H1 (cell line): ENCODE measurements at regions not wholly inside any gene's neighbourhood (a gene's known extent, or its start where the extent isn't known, plus 50 kb on each side); places are given as distances from the start of the nearest gene placed in this dataset.

Source experiments
- CTCF ChIA-PET: fragments of 300-600 bp; sonication (Branson Sonifier 250); formaldehyde crosslinking; loops from one replicate; lab custom pipeline; 2021; ENCODE audit not compliant: partially characterized antibody; lab: Charles Lee
- POLR2A ChIA-PET: fragments of 300-600 bp; sonication (Branson Sonifier 250); formaldehyde crosslinking; loops from one replicate; lab custom pipeline; 2021; ENCODE audit warnings: inconsistent platforms; ENCODE audit not compliant: partially characterized antibody; lab: Charles Lee
- DNase-seq, 2 experiments: peaks; one replicate each; pipeline versions ENCODE4 v3.0.0 to v3.0.0-alpha.2; 2010 to 2022; ENCODE audit warnings: low spot score in 2 of 2, low read depth in 1 of 2, mixed read lengths in 1 of 2
- FAIRE-seq: peaks from 2 replicates; lab custom pipeline; 2011; peaks lifted over from hg19 to GRCh38; lab: Jason Lieb, UNC
- H2AFZ ChIP-seq: 2 replicates; pipeline ENCODE4 v1.8.1; 2012; ENCODE audit warnings: low read length, inconsistent platforms
- H2AK5ac ChIP-seq: 2 replicates; pipeline ENCODE4 v1.6.1; 2013; ENCODE audit warnings: low read depth, low read length
- H2BK120ac ChIP-seq: replicated peaks from 2 replicates; pipeline ENCODE3; 2013; ENCODE audit warnings: low read depth, low read length, inconsistent platforms
- H2BK12ac ChIP-seq: 2 replicates; pipeline ENCODE4 v1.6.1; 2013; ENCODE audit warnings: low read depth, low read length
- H2BK15ac ChIP-seq: 2 replicates; pipeline ENCODE4 v1.6.1; 2013; ENCODE audit warnings: low read length
- H2BK20ac ChIP-seq: 2 replicates; pipeline ENCODE4 v1.6.1; 2013; ENCODE audit warnings: low read length
- H2BK5ac ChIP-seq: 2 replicates; pipeline ENCODE4 v1.6.1; 2013; ENCODE audit warnings: low read depth, low read length
- H3K14ac ChIP-seq: 2 replicates; pipeline ENCODE4 v1.6.1; 2013; ENCODE audit warnings: inconsistent platforms; ENCODE audit not compliant: insufficient read length
- H3K18ac ChIP-seq: 2 replicates; pipeline ENCODE4 v1.6.1; 2013; ENCODE audit warnings: low read length; ENCODE audit errors: extremely low read depth
- H3K23ac ChIP-seq: 2 replicates; pipeline ENCODE4 v1.6.1; 2013; ENCODE audit warnings: inconsistent platforms; ENCODE audit not compliant: insufficient read length
- H3K23me2 ChIP-seq: 2 replicates; pipeline ENCODE4 v1.6.1; 2013; ENCODE audit warnings: low read depth, low read length
- H3K27ac ChIP-seq: 2 replicates; pipeline ENCODE4 v1.6.1; 2011; ENCODE audit warnings: low read depth, low read length, inconsistent platforms
- H3K27me3 ChIP-seq, 4 experiments: replicated peaks in 1 of 4; 1 replicate in 1 of 4; 2 replicates in 3 of 4; pipeline versions ENCODE4 v1.6.1 to v1.8.1; 2011 to 2013; ENCODE audit warnings: low read length in 3 of 4, mild to moderate bottlenecking in 3 of 4, inconsistent platforms in 2 of 4, mixed read lengths in 2 of 4, moderate library complexity in 1 of 4; ENCODE audit not compliant: control insufficient read depth in 3 of 4, insufficient read depth in 3 of 4; ENCODE audit errors: extremely low read depth in 1 of 4
- H3K36me3 ChIP-seq, 4 experiments: 2 replicates each; pipeline versions ENCODE4 v1.6.1 to v1.8.1; 2011 to 2013; ENCODE audit warnings: mild to moderate bottlenecking in 4 of 4, low read length in 3 of 4, moderate library complexity in 2 of 4, control low read depth in 1 of 4, inconsistent platforms in 1 of 4; ENCODE audit not compliant: insufficient read depth in 4 of 4, control insufficient read depth in 2 of 4
- H3K4ac ChIP-seq: replicated peaks from 2 replicates; pipeline ENCODE3; 2013; ENCODE audit warnings: low read length, low read depth, mixed read lengths, inconsistent platforms; ENCODE audit not compliant: insufficient read length
- H3K4me1 ChIP-seq, 4 experiments: replicated peaks in 1 of 4; 1 replicate in 1 of 4; 2 replicates in 3 of 4; pipeline versions ENCODE4 v1.6.1 to v1.8.1; 2011 to 2013; ENCODE audit warnings: low read length in 3 of 4, inconsistent platforms in 2 of 4, mixed read lengths in 1 of 4; ENCODE audit not compliant: insufficient read depth in 4 of 4, control insufficient read depth in 3 of 4
- H3K4me2 ChIP-seq, 2 experiments: 2 replicates each; pipeline versions ENCODE4 v1.6.1 to v1.8.1; 2011 to 2013; ENCODE audit warnings: low read depth in 2 of 2, low read length in 2 of 2, control low read depth in 1 of 2, inconsistent platforms in 1 of 2, mild to moderate bottlenecking in 1 of 2; ENCODE audit not compliant: insufficient read depth in 1 of 2
- H3K4me3 ChIP-seq, 4 experiments: fragments of 200-600, 300-600 bp in 1 of 4; sonication (generic), shearing (Covaris generic), sonication (Bioruptor Twin) in 1 of 4; 2 replicates each; pipeline versions ENCODE4 v1.5.1 to v1.8.1; 2011 to 2016; ENCODE audit warnings: low read length in 4 of 4, low read depth in 3 of 4, control low read depth in 2 of 4, inconsistent platforms in 2 of 4, mild to moderate bottlenecking in 2 of 4, mixed read lengths in 1 of 4, moderate library complexity in 1 of 4; ENCODE audit not compliant: insufficient read depth in 2 of 4; ENCODE audit errors: extremely low read depth in 1 of 4
- H3K56ac ChIP-seq: replicated peaks from 2 replicates; pipeline ENCODE3; 2013; ENCODE audit warnings: low read depth, mild to moderate bottlenecking, mixed read lengths, low read length, inconsistent platforms; ENCODE audit not compliant: insufficient read length
- H3K79me1 ChIP-seq: 2 replicates; pipeline ENCODE4 v1.6.1; 2013; ENCODE audit warnings: low read depth, low read length, control low read depth
- H3K79me2 ChIP-seq, 2 experiments: 2 replicates each; pipeline versions ENCODE4 v1.6.1 to v1.8.1; 2012 to 2013; ENCODE audit warnings: low read length in 2 of 2, mild to moderate bottlenecking in 2 of 2, inconsistent platforms in 1 of 2; ENCODE audit not compliant: insufficient read depth in 2 of 2, control insufficient read depth in 1 of 2
- H3K9ac ChIP-seq, 4 experiments: replicated peaks in 1 of 4; 1 replicate in 1 of 4; 2 replicates in 3 of 4; pipeline versions ENCODE4 v1.6.1 to v1.8.1; 2011 to 2013; ENCODE audit warnings: low read depth in 3 of 4, low read length in 3 of 4, control low read depth in 2 of 4, mild to moderate bottlenecking in 2 of 4, moderate library complexity in 2 of 4, inconsistent platforms in 1 of 4; ENCODE audit errors: extremely low read depth in 1 of 4
- H3K9me3 ChIP-seq, 2 experiments: 2 replicates each; pipeline versions ENCODE4 v1.6.1 to v1.8.1; 2012 to 2013; ENCODE audit warnings: mild to moderate bottlenecking in 2 of 2, moderate library complexity in 2 of 2, control low read depth in 1 of 2, inconsistent platforms in 1 of 2, low read depth in 1 of 2, low read length in 1 of 2, mixed read lengths in 1 of 2; ENCODE audit not compliant: insufficient read depth in 2 of 2
- H4K20me1 ChIP-seq, 2 experiments: replicated peaks in 1 of 2; 2 replicates each; pipeline versions ENCODE3 to v1.8.1; 2011 to 2013; ENCODE audit warnings: inconsistent platforms in 2 of 2, low read length in 2 of 2, mild to moderate bottlenecking in 1 of 2; ENCODE audit not compliant: insufficient read depth in 2 of 2, control insufficient read depth in 1 of 2
- H4K5ac ChIP-seq: 2 replicates; pipeline ENCODE4 v1.6.1; 2013; ENCODE audit warnings: low read length, low read depth, mixed read lengths, inconsistent platforms; ENCODE audit not compliant: insufficient read length
- H4K8ac ChIP-seq: 2 replicates; pipeline ENCODE4 v1.8.0; 2013; ENCODE audit warnings: mild to moderate bottlenecking, moderate library complexity, low read length, inconsistent platforms; ENCODE audit not compliant: insufficient read depth; ENCODE audit errors: extremely low read depth
- H4K91ac ChIP-seq: replicated peaks from 2 replicates; pipeline ENCODE3; 2013; ENCODE audit warnings: low read length, mixed read lengths, inconsistent platforms; ENCODE audit not compliant: insufficient read length
- GABPA ChIP-seq: IDR thresholded peaks from 2 replicates; pipeline ENCODE4 v1.6.1; 2011; ENCODE audit warnings: mild to moderate bottlenecking, low read length, moderate library complexity, borderline replicate concordance; ENCODE audit not compliant: insufficient read depth
- WGBS, 2 experiments: shearing (Covaris generic) in 1 of 2; methylation state at CpG; one replicate each; pipeline versions ENCODE4 v1.1.6 to v1.1.7; 2013 to 2015; ENCODE audit warnings: low lambda C conversion rate in 2 of 2, mixed read lengths in 2 of 2, inconsistent platforms in 1 of 2, low coverage in 1 of 2, missing lambda C conversion rate in 1 of 2; ENCODE audit not compliant: insufficient replicate concordance in 2 of 2, insufficient coverage in 1 of 2, insufficient read length in 1 of 2; ENCODE audit errors: extremely low coverage in 1 of 2, missing lambda C conversion rate in 1 of 2; 5-methylcytosine and 5-hydroxymethylcytosine counted together

DNA sequence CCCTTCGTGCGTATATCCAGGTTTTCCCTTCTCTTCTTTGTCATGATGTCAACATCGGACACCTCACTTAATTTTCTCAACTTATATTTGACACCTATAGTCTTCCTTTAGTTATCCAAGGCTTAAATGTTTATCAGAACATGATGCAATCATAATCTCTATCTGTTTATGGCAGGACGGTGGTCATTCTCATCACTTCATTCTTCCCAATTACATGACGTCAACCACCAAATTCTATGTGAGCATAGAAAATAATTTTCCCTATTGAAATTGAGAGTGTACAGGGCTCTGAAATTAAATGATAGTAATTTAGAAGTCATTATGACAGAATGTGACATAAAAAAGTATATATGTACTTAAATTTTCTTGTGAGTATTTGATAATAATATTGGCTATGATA, 345.4 kb downstream of the CDH9 start:
- no peak overlapping the region for H2BK12ac ChIP-seq
- no peak overlapping the region for H3K9ac ChIP-seq
- H3K14ac ChIP-seq, result no peak overlapping the region
- H4K5ac ChIP-seq, result no peak overlapping the region
- H2BK120ac ChIP-seq, result no peak overlapping the region
- H2AK5ac ChIP-seq, result no peak overlapping the region
- H3K23me2 ChIP-seq, result no peaks in the 10 kb centered on the region
- no peak overlapping the region for H3K4me3 ChIP-seq
- no peak overlapping the region for H4K91ac ChIP-seq
- POLR2A ChIA-PET, result no interaction called here
- H3K4me2 ChIP-seq, result no peak overlapping the region
- CTCF ChIA-PET, result interaction anchor here (1.0 to 2.6 kb wide), 2 partner anchors 8 to 17 kb away, joined by 3 to 10 read pairs; no protein-coding TSS in a partner anchor
- no peak overlapping the region for H3K23ac ChIP-seq
- H2AFZ ChIP-seq, result no peak overlapping the region
- no peaks in the 10 kb centered on the region for H3K79me2 ChIP-seq
- no peak overlapping the region for H3K4ac ChIP-seq
- H3K27me3 ChIP-seq, result no peaks in the 10 kb centered on the region
- no peak overlapping the region for H4K8ac ChIP-seq
- no peaks in the 10 kb centered on the region for H4K20me1 ChIP-seq
- H2BK5ac ChIP-seq, result no peak overlapping the region
- H3K18ac ChIP-seq, result no peak overlapping the region
- no peaks in the 10 kb centered on the region for H3K9me3 ChIP-seq
- H3K79me1 ChIP-seq, result no peaks in the 10 kb centered on the region
- H3K36me3 ChIP-seq, result no peaks in the 10 kb centered on the region
- no peaks in the 10 kb centered on the region for H3K4me1 ChIP-seq
- 92% methylated on average over 5 of the region's 5 CpGs; no CpG with 5 or more reads in 1 of the 2 experiments for WGBS, 2 experiments
- FAIRE-seq (no peak), DNase-seq (no peak)
- H2BK20ac ChIP-seq, result no peak overlapping the region
- no peak overlapping the region for H3K56ac ChIP-seq
- no peak overlapping the region for H3K27ac ChIP-seq
- no peak overlapping the region for H2BK15ac ChIP-seq
- TF ChIP-seq GABPA, result no peak
